ENCODE measurements at regions not wholly inside any gene's neighbourhood (a gene's known extent, or its start where the extent isn't known, plus 50 kb on each side); places are given as distances from the start of the nearest gene placed in this dataset.

DNA sequence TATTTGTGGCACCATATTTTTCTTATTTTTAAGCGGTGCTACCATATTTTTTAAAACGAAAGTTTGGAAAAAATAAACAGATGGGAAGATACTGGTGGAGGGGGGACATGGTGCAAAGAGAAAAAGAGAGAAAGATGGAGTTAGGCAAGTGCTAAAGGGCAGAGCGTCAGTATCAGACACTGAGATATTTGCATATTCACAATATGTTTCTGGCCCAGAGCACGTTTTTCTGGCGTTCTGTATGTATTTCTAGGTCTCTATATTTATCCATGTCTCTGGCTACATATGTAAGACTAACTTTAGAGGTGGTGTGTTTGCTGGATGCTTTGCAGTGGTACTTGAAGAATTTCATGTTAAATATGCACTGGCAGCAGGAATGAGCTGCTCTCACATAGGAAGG is 414.0 kb downstream of the TLE4 start:
- peaks cover 6% of the 10 kb centered on the region for H3K4me1 Mint-ChIP-seq (ENCODE audit: low read depth)
- no peak overlapping the region for H3K27ac Mint-ChIP-seq
- no peaks in the 10 kb centered on the region for H3K27me3 Mint-ChIP-seq
- H3K9me3 Mint-ChIP-seq (ENCODE audit: low read depth), result peaks cover 5% of the 10 kb centered on the region
- no peak for TF ChIP-seq CTCF (IDR thresholded peaks at IDR 0.05; ENCODE audit: unreplicated experiment)
- DNase-seq (ENCODE audit: low spot score, unreplicated experiment), result no peak
- H3K36me3 Mint-ChIP-seq (ENCODE audit: insufficient read depth), result no peaks in the 10 kb centered on the region
- no peak overlapping the region for H3K4me3 Mint-ChIP-seq (ENCODE audit: low read depth)

DNA sequence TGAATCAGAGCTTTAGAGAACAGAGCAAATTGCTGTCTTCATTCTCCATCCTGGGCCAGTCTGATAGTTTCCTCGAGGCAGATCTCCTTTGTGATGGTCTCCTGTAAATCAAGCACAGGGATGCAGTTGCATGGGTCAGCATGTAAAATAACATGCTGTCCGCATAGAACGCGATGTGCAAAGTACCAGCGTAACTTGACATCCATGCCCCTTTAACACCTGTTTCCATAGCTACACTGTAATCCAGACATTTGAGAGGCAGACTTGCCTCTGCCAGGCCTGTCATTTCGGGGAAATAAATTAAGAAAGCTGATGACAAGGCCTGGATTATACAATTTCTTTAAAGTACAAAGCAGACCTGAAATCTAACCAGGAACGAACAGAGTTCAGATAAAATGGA is 413.5 kb downstream of the TLE4 start:
- H3K9me3 Mint-ChIP-seq (ENCODE audit: low read depth), result peaks cover 5% of the 10 kb centered on the region
- no peak for DNase-seq (ENCODE audit: low spot score, unreplicated experiment)
- no peaks in the 10 kb centered on the region for H3K36me3 Mint-ChIP-seq (ENCODE audit: insufficient read depth)
- no peak overlapping the region for H3K4me3 Mint-ChIP-seq (ENCODE audit: low read depth)
- no peak overlapping the region for H3K27ac Mint-ChIP-seq
- TF ChIP-seq CTCF (IDR thresholded peaks at IDR 0.05; ENCODE audit: unreplicated experiment), result no peak
- H3K4me1 Mint-ChIP-seq (ENCODE audit: low read depth), result peaks cover 2% of the 10 kb centered on the region
- H3K27me3 Mint-ChIP-seq, result no peaks in the 10 kb centered on the region

DNA sequence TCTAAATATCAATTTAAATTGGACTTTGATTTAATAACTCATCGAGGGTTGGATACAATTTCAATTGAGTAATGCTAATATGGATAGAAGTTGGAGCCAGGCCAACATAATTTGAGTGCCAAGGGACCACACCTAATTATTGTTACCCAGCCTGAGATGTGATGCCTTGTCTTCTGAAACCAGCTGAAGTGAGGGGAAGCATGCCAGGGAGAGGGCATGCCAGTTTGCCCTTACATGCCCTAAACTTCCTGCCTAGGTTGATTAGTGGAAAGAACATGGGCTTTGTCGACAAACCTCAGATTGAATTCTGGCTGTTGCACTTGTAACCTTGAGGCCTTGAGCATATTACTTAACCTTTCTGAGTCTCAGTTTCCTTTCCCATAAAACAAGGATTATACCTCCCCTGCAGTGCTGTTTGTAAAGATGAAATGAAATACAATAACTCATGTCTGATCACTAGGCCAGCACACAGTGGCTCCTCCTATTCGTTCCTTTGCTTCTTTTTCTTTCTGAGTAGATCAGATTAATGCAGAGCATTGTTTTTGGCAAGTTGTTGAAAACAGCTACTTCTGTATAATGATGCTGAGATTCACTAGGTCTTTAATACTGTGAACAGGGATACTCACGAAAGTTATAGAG is 412.8 kb downstream of the TLE4 start:
- no peak for DNase-seq (ENCODE audit: low spot score, unreplicated experiment)
- Mint-ChIP-seq H3K36me3 (ENCODE audit: insufficient read depth) (no peaks in the 10 kb centered on the region), H3K27ac (no peak overlapping the region), H3K27me3 (no peaks in the 10 kb centered on the region), H3K4me3 (ENCODE audit: low read depth) (no peak overlapping the region), H3K4me1 (ENCODE audit: low read depth) (no peaks in the 10 kb centered on the region), H3K9me3 (ENCODE audit: low read depth) (peaks cover 5% of the 10 kb centered on the region)
- TF ChIP-seq CTCF (IDR thresholded peaks at IDR 0.05; ENCODE audit: unreplicated experiment), result no peak

DNA sequence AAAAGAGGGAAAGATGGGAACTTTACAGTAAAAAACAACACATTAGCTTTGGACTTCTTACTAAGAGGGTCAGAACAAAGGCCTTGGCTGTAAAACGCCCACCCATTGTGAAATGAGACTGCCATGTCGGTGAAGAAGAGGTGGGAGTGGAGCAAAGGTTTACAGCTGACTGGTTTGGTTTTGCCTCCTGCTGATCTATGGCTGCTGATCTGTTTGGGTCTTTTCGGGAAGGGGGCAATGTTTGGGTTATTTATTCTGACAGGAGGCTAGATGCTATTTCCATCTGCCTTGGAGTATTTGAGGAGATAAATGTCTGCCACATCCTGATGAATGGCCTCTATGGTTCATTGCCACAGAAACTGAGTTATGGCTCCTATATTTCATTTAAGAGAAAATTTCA is 408.7 kb downstream of the TLE4 start:
- Mint-ChIP-seq H3K36me3 (ENCODE audit: insufficient read depth) (no peaks in the 10 kb centered on the region), H3K27ac (no peak overlapping the region), H3K4me1 (ENCODE audit: low read depth) (peaks cover 18% of the 10 kb centered on the region), H3K4me3 (ENCODE audit: low read depth) (no peak overlapping the region), H3K27me3 (no peaks in the 10 kb centered on the region), H3K9me3 (ENCODE audit: low read depth) (peaks cover 8% of the 10 kb centered on the region)
- TF ChIP-seq CTCF (IDR thresholded peaks at IDR 0.05; ENCODE audit: unreplicated experiment), result no peak
- no peak for DNase-seq (ENCODE audit: low spot score, unreplicated experiment)

DNA sequence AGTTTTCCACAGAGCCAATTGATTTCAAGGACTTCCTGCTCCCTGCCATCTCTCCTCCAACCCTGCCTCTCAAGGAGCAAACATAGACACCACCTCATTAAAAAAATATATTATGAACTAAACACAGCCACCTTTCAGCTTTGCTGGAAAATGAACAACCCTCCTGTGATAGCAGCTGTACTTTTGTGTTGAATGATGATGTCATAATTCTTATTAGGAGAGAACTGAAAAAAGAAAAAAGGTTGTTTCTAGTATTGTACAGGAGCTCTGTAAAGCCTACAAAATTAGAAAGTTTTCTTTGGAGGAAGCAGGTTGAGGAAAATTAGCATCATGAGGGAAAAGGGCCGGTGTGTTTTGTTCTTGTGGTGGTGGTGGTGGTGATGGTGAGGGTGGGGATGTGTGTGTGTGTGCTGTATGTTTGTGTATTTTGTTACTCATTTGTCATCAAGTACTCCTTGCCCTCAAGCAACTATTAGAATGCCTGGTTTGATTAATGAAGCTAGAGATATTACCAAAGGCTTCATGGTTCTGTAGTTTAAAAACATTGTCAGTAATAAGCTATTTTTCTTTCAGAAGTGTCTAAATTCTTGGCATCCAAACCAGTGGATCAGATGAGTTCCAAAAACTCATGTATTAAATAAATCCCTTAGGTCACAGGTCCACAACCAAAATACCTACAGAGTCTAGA is 405.9 kb downstream of the TLE4 start:
- Mint-ChIP-seq H3K27ac (peak overlapping the region; percentile 18), H3K27me3 (no peaks in the 10 kb centered on the region), H3K4me1 (ENCODE audit: low read depth) (peaks cover 18% of the 10 kb centered on the region), H3K9me3 (ENCODE audit: low read depth) (peaks cover 7% of the 10 kb centered on the region), H3K4me3 (ENCODE audit: low read depth) (no peak overlapping the region), H3K36me3 (ENCODE audit: insufficient read depth) (no peaks in the 10 kb centered on the region)
- DNase-seq (ENCODE audit: low spot score, unreplicated experiment), result no peak
- TF ChIP-seq CTCF (IDR thresholded peaks at IDR 0.05; ENCODE audit: unreplicated experiment), result no peak

Measured in progenitor cell of endocrine pancreas (in vitro differentiated cells).